ENCODE measurements at regions not wholly inside any gene's neighbourhood (a gene's known extent, or its start where the extent isn't known, plus 50 kb on each side); places are given as distances from the start of the nearest gene placed in this dataset.

- no peak for DNase-seq
Measured at GRCh38 chr1:168875831-168876230, 146.8 kb upstream of the DPT start.

GRCh38 chr1:168876830-168877229 is 147.8 kb upstream of the DPT start:
- DNase-seq: no peak

- peak in 1 of 2 experiments; percentile 0 for DNase-seq
Measured at GRCh38 chr1:168879896-168880734, 151.1 kb upstream of the DPT start.

GRCh38 chr1:168881656-168882260 is 152.8 kb upstream of the DPT start:
- no peak for DNase-seq

GRCh38 chr1:168887381-168887780 is 158.4 kb upstream of the DPT start:
- no peak for DNase-seq

- DNase-seq: no peak
Measured at GRCh38 chr1:168888418-168888817, 159.4 kb upstream of the DPT start.

- no peak for DNase-seq
Measured at GRCh38 chr1:168892931-168893330, 163.9 kb upstream of the DPT start.

- no peak for DNase-seq
Measured at GRCh38 chr1:168893359-168893801, 164.4 kb upstream of the DPT start.

- no peak for DNase-seq
Measured at GRCh38 chr1:168894397-168894903, 165.4 kb upstream of the DPT start.

GRCh38 chr1:168897249-168897648 is 168.2 kb upstream of the DPT start:
- no peak for DNase-seq

- no peak for DNase-seq
Measured at GRCh38 chr1:168903237-168903830, 174.3 kb upstream of the DPT start.

- DNase-seq: no peak
Measured at GRCh38 chr1:168905633-168906032, 176.6 kb upstream of the DPT start.

- DNase-seq: no peak
Measured at GRCh38 chr1:168906367-168906766, 177.4 kb upstream of the DPT start.

GRCh38 chr1:168907053-168907452 is 178.0 kb upstream of the DPT start:
- no peak for DNase-seq

GRCh38 chr1:168907786-168908348 is 178.9 kb upstream of the DPT start:
- DNase-seq: no peak

GRCh38 chr1:168910403-168910802 is 181.4 kb upstream of the DPT start:
- no peak for DNase-seq

GRCh38 chr1:168911370-168911769 is 182.4 kb upstream of the DPT start:
- no peak for DNase-seq

GRCh38 chr1:168913711-168914463 is 184.9 kb upstream of the DPT start:
- DNase-seq: no peak

- DNase-seq: no peak
Measured at GRCh38 chr1:168917309-168917708, 188.3 kb upstream of the DPT start.

GRCh38 chr1:168917796-168918195 is 188.7 kb upstream of the ATP1B1 start:
- no peak for DNase-seq

- no peak for DNase-seq
Measured at GRCh38 chr1:168918860-168919741, 187.4 kb upstream of the ATP1B1 start.

Measured in SHP77 (cell line).